ENCODE measurements at regions not wholly inside any gene's neighbourhood (a gene's known extent, or its start where the extent isn't known, plus 50 kb on each side); places are given as distances from the start of the nearest gene placed in this dataset.

DNA sequence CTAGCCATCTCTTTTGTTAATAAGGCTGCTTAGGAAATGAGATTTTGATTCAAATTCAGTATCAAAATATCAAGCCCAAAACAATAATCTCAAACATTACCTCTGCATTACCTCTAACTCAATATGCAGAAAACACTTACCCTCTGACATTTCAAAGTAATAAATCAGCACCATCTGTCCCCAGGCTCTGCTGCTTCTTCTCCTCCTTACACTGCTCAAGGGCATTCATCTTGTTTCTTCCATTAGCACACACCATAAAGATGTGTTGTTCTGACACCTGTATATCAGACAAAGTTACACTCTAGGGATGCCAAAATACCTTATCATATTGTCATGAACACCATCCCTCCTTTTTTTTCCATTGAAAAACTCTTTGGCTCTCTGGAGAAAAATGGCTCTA, 1630.3 kb downstream of the RPA4 start:
- TF ChIP-seq, protein P1, sequence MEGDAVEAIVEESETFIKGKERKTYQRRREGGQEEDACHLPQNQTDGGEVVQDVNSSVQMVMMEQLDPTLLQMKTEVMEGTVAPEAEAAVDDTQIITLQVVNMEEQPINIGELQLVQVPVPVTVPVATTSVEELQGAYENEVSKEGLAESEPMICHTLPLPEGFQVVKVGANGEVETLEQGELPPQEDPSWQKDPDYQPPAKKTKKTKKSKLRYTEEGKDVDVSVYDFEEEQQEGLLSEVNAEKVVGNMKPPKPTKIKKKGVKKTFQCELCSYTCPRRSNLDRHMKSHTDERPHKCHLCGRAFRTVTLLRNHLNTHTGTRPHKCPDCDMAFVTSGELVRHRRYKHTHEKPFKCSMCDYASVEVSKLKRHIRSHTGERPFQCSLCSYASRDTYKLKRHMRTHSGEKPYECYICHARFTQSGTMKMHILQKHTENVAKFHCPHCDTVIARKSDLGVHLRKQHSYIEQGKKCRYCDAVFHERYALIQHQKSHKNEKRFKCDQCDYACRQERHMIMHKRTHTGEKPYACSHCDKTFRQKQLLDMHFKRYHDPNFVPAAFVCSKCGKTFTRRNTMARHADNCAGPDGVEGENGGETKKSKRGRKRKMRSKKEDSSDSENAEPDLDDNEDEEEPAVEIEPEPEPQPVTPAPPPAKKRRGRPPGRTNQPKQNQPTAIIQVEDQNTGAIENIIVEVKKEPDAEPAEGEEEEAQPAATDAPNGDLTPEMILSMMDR (IDR thresholded peaks at IDR 0.05), result no peak
- TF ChIP-seq POLR2A (IDR thresholded peaks at IDR 0.05), result no peak
